IPS-18c (cell line): ENCODE measurements at regions not wholly inside any gene's neighbourhood (a gene's known extent, or its start where the extent isn't known, plus 50 kb on each side); places are given as distances from the start of the nearest gene placed in this dataset.
"Not testable (repeated sequence)": the region's sequence is repeated elsewhere in the genome, so short reads cannot be mapped to it uniquely, and the experiment has no call there.

Source experiments
- H3K4me3 ChIP-seq: 2 replicates; pipeline ENCODE4 v1.7.0; 2013; ENCODE audit warnings: low read depth, mild to moderate bottlenecking, low read length, moderate library complexity; ENCODE audit not compliant: insufficient read depth
- H3K9me3 ChIP-seq: one replicate; pipeline ENCODE4 v1.6.1; 2013; ENCODE audit warnings: mild to moderate bottlenecking, low read length, moderate library complexity; ENCODE audit not compliant: control insufficient read depth, insufficient read depth

- Histone ChIP-seq H3K4me3 (no peak overlapping the region), H3K9me3 (no peaks in the 10 kb centered on the region)
These were observed 163.3 kb downstream of the QRSL1 start for GRCh38 chr6:106792536-106793236.

- H3K9me3 ChIP-seq, result no peaks in the 10 kb centered on the region
- no peak overlapping the region for H3K4me3 ChIP-seq
These were observed 161.6 kb downstream of the QRSL1 start for GRCh38 chr6:106790935-106791334.

DNA sequence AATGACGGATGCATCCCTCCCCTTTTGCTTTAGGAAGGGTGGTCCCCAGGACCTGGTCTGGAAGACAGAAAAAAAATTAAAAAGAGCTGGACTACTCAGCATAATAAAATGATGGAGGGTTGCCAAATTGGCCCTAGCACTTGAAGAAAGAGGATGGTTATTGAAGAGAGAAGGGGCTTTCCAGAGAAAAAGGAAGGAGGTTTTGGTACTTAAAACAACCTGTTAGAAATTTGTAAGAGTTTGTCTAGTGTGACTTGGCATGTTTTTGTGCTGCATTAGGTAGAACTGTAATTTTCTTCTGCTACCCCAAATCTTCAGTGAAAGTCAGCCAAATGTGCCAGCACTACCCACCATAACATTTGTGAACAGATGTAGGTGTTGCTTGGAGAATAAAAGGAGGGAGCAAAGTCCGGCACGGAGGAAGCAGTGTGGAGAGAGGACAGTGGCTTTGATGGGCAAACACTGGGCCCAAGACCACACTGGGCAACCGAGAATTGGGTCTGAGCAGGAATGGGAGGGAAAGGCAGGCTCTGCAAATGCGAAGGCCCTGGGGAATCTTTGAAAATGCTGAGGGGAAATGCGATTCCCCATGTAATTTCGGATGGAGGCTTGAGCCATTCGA is 160.9 kb downstream of the QRSL1 start:
- no peaks in the 10 kb centered on the region for H3K9me3 ChIP-seq
- no peak overlapping the region for H3K4me3 ChIP-seq

DNA sequence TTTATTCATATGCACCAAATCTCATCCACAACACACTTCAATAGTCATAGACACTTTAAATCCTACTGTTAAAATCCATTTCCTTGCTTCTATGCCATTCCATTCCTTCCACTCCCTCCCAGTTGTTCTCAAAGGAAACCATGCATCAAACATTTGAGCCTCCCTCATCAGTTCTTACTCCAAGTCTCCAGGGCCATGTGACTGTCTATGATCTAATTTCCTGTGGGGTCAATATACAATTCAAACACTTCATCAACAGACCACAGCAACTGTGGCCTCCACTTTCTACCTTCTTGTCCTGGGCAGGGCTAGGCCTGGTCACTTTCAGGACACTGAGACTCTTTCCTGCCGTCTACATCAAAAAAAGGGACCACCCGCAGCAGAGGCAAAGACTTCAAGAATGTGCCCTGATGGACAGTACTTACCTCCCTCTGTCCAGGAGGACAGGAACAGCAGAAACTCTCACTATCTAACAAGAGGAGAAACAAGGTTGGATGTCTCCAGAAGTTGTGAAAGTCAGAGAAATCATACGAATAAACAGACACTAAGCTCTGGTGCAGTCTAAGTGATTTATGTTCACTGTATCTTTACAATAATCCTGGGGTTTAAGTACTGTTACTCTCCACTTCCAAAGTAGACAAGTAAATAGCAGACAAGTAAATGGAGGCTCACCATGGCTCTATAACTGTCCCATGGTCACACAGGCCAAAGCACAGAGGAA is 160.2 kb downstream of the QRSL1 start:
- no peaks in the 10 kb centered on the region for H3K9me3 ChIP-seq
- H3K4me3 ChIP-seq, result no peak overlapping the region

- no peaks in the 10 kb centered on the region for H3K9me3 ChIP-seq
- no peak overlapping the region; the same call in 1 of the 2 replicates for H3K4me3 ChIP-seq
These were observed 159.4 kb downstream of the QRSL1 start for GRCh38 chr6:106788761-106789160.

- H3K9me3 ChIP-seq, result peaks cover 1% of the 10 kb centered on the region
- no peak overlapping the region for H3K4me3 ChIP-seq
These were observed 158.2 kb downstream of the QRSL1 start for GRCh38 chr6:106787327-106788196.

DNA sequence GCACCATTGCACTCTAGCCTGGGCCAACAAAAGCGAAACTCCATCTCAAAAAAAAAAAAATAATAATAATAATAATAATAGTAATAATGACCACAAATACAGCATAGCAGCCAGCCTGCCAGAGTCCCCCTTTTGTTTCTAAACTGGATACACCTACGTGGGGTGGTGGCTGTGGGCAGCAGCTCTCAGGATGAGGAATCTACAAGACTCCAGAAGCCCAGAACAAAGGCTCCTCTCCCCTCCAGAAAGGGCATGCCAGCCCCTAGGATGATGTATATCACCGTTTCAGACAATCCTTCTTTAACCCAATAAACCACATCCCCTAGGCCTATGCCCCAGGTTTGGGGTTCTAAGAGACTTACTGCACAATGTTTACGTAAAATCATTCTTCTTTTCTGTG is 155.9 kb downstream of the QRSL1 start:
- Histone ChIP-seq H3K9me3 (peaks cover 6% of the 10 kb centered on the region), H3K4me3 (no peak overlapping the region)

DNA sequence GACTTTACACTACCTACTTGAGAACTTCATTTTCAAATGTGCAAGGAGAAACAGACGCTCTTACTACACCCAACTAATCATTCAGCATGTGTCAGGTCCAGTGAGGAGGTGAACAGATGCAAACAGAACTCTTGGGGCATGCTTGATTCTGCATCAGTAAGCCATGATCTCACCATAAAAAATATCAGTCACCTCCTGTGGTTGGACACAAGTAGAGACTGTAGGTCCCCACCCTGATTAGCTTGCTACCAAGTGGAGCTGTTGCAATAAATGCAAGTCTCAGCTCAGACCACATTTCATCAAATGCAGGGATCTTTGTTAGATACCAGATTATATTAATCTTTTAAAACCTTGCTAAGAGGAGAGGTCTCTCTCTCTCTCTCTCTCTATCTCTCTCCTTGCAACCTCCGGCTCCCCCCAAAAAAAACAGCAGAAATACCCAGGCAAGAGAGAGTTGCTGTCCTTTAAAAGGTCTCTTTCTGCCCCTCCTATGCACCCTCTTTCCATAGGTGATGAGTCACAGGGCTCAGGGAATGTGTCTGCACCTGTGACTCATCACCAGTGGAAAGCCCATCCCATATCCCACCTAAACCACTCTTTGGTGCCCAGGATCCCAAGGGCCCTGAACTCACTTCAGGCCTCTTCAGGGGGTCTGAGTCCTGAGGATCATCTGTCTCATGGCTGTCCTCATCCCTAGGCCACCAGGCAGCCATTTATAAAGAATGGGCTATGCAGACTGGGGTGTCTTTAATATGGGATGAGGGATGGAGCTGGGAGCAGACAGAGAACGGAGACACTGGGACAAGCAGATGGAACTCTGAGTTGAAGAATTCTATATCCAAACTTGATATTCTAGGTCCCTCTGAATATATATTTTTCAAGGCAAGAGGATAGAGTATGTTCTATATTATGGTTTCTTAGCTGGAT is 154.5 kb downstream of the QRSL1 start:
- Histone ChIP-seq H3K9me3 (peaks cover 9% of the 10 kb centered on the region), H3K4me3 (no peak overlapping the region)

DNA sequence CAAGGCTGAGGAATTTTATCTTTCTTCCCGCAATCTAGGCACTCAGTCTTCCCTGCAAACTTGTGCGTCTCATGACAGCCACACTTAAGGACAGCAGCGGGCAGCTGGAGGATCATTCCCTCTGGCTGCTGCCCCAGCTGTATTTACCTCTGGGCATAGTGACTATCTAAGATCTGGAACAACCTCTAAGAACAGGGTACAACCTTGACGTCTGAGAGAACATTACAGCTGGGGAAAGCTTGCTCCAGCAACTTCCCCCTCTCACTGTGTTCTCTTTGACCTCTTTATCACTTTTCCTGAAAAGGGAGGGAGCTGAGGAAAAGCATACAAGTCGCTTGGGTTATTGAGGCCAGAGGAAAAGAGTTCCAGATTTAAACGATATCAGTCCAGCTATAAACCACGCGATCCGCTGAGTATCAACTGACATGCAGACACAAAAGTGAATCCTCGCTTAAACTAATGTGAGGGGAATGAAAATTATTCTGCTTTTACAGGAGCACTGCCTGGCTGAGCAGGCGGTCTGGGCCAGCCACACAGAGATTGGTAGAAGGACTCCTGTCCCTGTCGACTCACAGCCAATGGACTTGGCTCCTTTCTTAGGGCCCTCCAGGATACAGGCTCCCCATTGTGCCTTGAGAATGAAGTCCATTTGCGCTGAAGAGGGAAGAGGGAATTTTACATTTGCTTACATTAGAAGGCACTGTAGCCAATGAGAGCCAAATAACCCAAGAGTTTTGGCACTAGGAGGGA is 153.3 kb downstream of the QRSL1 start:
- Histone ChIP-seq H3K9me3 (peaks cover 10% of the 10 kb centered on the region), H3K4me3 (no peak overlapping the region)

GRCh38 chr6:106779552-106779951 is 150.2 kb downstream of the QRSL1 start:
- not testable (repeated sequence) for H3K4me3 ChIP-seq
- H3K9me3 ChIP-seq, result peaks cover 10% of the 10 kb centered on the region

GRCh38 chr6:106778943-106779342 is 149.6 kb downstream of the QRSL1 start:
- peaks cover 10% of the 10 kb centered on the region for H3K9me3 ChIP-seq
- H3K4me3 ChIP-seq, result no peak overlapping the region; the same call in 1 of the 2 replicates

DNA sequence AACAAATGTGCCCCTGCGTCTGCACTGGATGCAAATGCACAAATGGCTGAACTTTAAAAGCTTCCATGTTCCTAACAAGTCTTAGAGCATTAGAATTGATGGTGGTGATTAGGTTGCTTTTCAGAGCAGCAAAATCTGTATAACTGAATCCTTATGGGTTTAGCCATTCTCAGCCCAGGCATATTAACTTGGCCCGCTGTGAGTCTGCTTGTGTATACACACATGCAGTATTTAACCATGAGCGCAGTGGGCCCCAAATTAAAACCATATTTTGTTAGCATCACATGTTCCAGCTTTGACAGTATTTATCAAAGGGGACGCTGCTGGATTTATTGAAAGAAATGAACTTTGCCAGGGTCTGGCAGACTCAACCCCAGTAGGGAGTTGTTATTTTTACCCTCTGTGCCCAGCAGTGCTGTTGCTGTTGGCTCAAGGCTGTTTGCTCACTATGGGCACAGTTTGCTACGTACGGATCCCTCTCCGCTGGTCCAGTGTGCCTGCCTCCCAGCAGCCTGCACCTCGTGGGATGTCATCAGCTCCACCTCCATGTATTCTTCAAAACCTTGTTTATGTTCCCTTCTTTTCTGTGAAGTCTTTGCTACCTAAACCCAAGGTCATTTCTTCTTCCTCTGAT is 144.7 kb downstream of the QRSL1 start:
- Histone ChIP-seq H3K4me3 (no peak overlapping the region), H3K9me3 (peaks cover 4% of the 10 kb centered on the region)

DNA sequence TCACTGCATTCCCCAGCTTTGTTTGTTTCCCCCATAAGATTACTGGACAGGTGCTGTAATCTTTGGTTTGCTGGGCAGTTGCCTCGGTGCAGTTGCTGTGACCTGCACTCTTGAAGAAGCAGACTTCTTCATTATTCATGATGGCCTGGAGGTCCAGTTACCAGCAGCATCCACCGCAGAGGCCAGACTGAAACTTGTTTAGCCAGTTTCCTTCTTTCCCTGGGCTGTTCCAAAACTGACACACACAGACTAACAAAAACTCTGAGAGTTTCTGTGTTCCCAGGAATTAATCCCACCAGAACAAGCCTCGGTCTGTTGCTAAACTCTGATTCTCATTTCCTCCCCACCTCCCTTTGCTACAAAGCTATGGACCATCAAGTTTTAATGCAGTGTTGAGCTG is 144.1 kb downstream of the QRSL1 start:
- H3K4me3 ChIP-seq, result no peak overlapping the region
- H3K9me3 ChIP-seq, result no peaks in the 10 kb centered on the region

GRCh38 chr6:106772270-106773142 is 143.1 kb downstream of the QRSL1 start:
- H3K9me3 ChIP-seq, result no peaks in the 10 kb centered on the region
- no peak overlapping the region for H3K4me3 ChIP-seq

- no peaks in the 10 kb centered on the region for H3K9me3 ChIP-seq
- no peak overlapping the region for H3K4me3 ChIP-seq
These were observed 142.4 kb downstream of the QRSL1 start for GRCh38 chr6:106771822-106772221.
